DMS114 treated with DMSO at 0.1 percent for 48 hours (cell line): ENCODE measurements at regions not wholly inside any gene's neighbourhood (a gene's known extent, or its start where the extent isn't known, plus 50 kb on each side); places are given as distances from the start of the nearest gene placed in this dataset.

Experiments
- DNase-seq: peaks from one replicate; lab custom pipeline; 2025; ENCODE audit not compliant: unreplicated experiment; lab: John Stamatoyannopoulos, UW

DNA sequence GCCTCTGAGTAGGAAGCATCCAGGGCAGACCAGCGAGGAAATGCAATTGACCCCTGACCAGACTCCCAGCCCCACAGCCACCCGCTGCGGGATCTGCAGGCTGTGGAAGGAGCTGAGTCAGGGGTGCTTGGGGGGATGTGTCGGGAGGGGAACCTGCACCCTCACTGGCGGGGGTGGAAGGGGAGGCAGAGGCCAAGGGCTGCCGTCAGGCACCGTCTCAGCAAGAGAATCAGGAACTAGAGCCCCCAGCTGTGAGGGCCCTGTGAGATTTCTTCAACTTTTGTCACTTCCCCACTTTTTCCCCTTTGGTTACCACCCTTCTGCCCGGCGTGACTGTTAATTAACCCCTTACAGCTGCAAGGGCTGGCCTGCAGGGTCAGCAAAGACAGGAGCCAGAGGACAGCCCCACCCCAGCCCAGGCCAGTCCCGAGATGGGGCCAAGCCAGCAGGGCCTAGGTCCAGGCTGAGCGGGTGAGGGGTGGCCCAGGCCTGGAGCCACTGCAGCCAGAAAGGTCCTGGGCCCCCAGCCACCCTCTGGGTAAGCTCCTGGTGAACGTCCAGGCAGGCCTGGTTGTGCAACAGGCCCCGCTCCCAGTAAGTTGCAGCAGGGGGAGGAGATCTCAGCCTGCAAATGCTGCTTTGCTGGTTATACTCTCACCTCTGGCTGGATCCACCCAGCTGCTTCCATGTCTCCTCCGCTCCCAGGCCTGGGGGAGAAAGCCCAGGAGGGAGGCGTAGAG lies 147.0 kb upstream of the ID2 start:
- no peak for DNase-seq

DNA sequence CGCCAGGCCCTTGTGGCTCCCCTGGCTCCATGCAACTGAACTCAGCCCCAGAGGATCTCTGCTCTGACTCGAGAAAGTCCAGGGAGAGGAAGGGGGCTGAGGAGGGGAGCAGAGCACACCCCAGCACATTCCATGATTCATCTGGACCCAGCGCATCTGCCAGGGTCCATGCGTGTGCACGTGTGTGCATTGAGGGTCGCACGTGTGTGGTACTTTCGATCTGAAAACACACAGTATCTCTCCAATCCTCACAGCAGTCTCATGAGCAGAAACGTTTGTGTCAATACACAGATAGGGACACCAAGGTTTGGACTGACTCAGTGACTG lies 146.4 kb upstream of the ID2 start:
- no peak for DNase-seq

DNA sequence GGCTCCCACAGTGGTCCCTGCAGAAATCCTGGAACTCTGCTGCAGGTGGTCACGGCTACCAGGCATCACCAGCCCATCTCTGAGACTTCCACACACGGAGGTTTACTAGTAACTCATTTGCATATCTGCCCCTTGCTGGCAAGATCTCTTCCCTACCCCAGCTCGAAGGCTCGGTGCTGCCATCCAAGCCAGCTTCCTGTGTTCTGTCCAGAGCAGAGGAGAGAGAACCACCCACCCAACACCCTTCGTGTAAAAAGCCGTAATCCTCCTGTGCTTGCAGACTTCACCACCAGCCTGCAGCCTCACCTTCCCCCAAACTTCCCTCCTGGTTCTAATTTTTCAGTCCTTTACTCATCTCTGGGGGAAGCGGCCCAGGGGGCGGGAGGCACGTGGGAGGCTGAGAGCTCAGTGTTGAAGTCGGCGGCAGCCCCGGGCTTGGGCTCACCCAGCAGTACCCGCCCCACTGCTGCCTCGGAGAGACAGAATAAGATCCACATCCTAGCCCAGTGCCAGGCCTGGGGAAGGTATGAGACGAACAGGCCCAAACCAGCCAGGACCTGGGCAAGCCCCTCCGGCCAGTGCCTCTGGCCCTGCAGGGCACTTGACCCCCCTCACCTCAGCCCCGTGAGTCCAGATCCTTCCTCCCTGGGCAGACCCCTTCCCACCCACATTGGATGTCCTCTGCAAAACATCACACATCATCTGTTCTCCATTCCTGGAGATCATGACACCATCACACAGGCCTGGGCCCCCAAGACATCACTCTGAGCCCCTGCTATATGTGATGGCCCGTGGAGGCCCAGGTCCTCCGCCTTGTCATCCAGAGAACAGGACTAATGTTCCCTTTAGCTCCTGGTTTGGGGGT lies 145.8 kb upstream of the ID2 start:
- DNase-seq, result no peak

DNA sequence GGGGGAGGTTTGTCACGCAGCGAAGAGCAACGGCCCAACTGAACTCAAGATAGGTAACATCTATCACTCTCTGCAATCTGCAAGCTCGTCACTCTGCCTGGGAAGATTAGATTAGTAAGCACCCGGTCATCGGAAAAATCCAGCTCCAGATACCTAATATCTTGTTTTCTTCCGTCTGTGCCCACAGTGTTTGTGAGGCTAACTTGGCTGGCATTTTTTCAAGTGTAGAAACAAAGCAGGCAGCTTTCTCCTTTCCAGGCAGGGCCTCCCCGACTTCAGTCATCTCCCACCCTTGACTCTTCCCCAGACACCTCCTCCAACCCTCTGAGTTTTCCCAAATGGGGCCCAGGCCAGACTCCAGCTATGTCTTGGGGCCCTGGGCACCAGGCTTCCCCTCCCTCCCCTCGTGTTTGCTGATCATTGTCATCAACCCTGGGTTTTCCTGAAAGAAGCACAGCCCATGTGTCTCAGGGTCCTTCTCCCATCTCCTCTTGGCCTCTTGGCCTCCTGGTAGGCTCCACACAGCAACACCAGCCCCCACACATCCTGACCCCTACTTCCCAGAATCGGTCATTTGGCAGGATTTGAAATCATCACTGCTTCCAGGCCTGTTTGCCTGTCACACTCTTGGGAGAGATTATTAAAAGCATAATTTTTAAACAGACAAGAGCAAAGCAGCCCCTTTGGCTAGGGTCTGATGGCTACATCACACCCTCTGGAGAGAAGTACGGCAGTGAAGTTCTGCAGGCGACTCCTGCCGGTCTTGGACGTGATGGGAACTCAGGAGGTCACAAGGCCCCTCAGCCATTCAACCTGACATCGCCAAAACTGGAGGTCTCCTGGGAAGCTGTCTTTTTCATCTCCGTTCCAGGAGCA lies 144.9 kb upstream of the ID2 start:
- DNase-seq, result no peak

DNA sequence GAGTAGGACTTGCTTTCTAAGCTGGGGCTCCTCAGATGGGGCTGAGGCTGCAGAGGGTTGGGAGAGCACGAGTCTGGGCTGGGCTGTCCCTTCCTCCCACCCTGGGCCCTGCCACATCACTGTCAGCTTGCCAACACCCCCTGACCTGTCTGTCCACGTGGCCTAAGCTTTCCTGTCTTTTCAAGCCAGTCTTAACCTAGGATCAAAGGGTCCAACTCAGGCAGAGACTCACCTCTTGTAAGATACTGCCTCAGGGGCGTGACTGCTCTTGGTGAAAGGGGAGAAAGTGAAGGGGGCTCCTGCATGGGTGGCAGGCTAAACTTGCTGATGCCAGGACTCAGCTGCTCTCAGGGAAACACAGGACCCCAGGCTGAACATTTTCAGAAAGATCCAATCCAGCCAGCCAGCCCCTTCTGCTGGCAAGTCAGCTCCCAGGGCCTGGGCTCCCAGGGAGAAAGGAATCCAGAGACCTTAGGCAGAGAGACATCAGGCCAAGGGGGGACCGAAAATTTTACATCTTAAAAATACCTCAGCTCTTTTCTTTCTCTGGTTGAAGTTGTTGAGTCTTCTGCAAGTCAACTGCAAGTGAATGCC lies 144.2 kb upstream of the ID2 start:
- DNase-seq, result no peak

DNA sequence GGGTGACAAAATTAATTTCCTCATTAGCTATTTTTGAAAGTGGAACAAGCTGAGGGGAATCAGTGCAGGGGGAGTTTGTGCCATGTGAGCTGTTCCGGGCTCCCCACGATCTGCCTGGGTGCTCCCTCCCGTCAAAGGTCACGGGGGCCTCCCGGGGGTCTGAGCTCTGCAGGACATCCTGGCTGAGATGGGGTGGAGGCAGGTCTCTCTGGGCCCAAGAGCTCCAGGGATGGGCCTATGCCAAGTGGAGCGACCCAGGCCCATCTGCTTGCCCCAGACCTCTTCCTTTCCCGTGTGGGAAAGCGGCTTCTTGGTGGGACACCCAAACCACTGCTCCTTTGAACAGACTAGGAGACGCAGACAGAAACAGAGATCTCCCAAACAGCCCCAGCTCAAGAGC lies 143.3 kb upstream of the ID2 start:
- DNase-seq, result no peak

DNA sequence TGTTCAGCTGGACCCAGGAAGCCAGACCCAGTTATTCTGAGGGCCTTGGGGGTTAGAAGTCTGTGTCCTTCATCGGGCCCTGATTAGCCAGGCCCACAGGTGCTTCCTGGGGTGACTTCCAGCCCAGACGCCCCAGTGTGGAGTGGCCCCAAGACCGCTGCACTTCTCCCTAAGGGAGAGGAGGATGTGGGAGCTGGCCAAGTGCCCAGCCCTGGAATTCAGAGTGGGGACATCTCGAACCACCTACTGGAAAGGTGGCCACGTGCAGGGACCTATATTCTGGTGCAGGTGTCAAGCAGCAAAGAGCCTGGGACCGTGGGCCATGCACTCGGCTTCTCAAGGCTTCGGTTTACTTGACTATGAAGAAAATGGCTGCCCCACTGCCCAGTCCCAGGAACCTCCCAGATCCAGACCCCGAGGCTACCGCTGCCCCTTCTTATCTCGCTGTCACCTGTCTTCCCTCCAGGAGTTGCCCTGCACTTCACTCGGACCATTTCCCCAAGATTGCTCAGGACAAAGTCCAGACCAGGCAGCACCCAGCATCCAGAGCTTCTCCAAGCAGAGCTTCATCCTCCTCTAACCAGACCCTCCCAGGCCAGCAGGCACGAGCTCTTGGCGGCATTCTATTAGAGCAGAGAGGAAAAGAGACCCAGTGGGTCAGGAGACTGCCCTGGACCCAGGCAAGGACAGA lies 142.8 kb upstream of the ID2 start:
- DNase-seq, result no peak

DNA sequence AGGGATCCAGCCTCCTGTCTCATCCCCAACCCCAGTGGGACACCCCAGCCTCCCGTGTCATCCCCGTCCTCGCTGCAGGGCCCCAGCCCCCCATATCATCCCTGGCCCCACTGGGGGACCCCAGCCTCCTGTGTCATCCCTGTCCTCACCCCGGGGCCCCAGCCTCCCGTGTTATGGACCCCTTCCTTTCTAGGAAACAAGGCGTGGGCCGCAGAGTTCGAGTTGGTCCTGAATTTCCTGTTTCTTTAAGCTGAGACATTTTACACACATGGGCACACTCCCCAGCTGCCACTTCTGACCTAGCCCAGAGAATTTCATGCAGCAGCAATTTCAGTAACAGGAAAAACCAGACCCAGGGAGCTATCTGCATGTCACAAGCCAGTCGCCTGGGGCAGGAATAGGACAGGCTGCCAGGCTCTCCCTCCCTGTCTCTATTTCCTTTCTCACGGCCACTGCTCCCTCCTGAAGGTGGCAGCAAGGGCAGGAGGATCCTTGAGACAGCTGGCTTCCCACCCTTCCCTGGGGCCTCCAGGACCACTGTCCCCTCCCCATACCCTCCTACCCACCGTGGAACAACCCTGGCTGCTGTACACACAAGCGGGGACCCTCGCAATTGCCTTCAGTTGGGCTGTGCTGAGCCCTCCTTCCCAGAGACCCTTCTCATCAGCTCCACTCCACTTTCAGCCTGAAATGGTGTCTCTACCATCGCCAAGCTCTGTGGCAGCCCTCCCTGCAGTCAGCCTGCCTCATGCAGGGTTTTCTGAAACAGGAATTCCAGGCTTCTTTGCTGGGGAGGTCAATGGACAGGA lies 141.9 kb upstream of the ID2 start:
- DNase-seq, result no peak

DNA sequence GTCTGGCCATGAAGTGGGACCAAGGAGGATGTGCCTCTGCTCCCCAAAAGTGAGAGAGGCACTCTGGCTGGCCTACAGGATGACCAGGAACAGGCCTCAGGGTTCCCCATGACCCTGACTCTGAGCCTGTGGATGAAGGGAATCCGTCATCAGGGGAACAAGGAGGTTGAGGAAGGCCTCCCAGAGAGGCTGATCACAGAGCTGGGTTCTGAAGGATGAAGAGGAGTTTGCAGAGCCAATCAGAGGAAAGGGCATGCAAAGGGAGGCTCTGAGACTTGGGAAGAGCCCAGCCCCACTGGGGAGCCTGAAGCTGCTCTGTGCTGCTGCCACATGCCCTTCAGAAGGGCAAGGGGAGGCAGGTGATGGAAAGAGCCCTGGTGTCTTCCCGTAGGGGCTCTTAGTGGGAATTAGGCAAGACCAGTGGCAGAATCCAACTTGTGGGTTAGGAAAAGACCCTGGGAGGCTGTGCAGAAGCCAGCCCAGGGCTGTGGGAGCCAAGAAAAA lies 141.3 kb upstream of the ID2 start:
- DNase-seq, result no peak

DNA sequence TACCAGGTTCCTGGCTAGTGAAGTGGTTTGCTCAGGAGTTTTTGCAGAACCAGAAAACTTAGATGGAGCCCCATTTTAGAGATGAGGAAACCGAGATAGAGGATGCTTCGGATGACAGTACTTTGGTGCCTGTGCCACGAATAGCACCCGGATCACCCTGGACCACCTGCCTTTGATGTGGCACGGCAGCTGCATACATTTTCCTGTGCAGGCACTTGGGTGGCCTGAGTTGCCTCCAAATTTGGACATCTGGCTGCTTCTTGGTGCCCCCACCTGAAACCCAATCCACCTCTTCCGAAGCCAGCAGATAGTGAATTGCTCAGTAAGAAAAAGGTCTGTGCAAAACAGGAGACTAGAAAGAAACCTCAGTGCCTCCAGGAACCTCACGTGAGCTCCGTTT lies 140.6 kb upstream of the ID2 start:
- DNase-seq, result no peak

DNA sequence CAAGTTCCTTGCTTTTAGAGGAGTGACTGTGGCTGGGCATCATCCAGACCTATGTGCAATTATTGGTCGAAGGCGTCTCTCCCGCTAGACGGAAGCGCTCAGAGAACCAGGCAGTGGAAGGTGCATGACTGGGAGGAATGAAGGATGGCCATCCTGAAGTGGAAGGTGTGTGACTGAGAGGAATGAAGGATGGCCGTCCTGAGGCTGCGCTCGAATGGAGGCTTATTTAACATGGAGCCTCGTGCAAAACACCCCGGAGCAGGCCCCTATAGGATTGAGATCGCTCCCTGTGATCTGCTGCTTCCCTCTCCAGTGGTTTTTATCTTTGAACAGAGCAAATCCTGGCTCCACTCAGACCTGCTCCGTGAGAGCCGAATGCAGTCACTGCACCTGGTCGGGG lies 140.2 kb upstream of the ID2 start:
- no peak for DNase-seq

DNA sequence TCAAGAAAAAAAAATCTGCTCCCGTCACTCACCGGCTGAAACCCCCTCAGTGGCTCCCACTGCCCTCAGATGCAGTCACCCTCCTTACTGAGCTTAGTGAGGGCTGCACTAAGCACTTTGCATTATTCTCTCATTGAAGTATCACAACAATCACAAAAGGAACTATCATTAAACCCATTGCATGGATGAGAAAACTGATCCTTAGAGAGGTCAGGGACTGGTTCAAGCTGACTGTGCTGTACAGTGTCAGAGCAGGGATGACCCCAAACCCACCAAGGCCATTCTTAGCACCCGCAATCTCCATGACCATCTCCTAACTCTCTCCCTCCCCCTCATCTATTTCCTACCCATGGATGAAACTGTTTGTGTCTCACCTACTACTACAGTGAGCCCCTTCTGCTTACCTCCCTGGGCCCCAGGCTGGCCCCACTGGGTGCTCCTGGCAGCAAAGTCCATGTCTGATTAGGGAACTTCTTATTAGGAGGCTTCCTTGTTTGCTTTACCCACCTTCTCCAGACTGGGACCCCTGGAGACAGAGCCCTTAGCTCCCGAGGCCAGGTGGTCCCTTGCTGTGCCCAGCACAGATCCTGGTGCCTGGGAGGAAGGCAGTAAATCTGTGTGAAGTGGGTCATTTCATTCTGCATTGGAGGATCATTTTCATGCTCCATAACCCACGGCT lies 139.3 kb upstream of the ID2 start:
- no peak for DNase-seq

DNA sequence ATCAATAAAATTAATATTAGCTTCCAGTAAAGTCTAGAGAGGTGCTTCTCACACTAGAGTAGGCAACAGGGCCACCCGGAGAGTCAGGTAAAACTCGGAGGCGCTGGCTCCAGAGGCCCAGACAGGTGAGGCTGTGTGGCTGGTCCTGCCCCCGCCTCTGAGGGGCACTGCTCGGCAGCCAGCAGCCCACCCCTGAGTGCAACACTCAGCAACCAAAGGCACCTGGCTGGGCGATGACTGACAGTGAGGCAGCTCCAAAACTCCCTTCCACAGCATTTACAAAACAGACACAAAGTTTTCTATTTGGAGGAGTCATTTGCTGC lies 138.8 kb upstream of the ID2 start:
- no peak for DNase-seq

DNA sequence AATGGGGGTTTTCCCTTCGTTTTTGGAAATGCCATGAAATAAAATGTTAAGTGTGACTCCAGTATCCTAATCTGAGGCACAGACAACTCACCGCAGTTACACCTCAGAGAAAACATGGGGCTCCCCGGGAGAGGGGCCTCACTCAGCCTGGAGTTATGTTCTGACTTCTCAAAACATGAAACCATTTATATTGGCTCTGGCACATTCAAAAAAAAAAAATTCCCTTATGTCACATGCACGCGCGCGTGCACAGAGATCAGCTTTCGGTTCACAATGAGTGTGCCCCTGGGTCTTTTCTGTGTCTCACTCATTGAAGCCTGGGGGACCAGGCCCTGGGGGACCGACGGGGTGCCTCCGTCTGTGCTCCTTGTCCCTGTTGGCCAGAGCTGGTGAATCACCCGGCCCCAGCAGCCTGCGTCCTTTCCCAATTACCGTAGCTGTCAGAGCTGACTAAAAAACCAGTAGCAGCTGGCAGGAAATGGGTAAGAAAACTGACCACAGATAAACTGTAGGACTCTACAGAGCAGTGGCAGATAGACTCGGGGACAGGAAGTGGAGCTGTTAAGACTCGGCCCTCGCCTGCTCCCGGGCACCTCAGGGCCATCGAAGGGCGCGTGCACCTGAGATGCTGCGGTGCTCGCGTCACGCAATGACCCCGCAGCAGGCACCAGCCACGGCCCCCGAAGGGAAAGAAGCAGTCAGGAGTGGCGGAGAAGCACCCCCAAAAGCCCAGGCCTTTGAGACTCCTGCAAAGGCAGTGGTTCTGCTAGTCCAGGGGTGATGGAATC lies 138.3 kb upstream of the ID2 start:
- no peak for DNase-seq

DNA sequence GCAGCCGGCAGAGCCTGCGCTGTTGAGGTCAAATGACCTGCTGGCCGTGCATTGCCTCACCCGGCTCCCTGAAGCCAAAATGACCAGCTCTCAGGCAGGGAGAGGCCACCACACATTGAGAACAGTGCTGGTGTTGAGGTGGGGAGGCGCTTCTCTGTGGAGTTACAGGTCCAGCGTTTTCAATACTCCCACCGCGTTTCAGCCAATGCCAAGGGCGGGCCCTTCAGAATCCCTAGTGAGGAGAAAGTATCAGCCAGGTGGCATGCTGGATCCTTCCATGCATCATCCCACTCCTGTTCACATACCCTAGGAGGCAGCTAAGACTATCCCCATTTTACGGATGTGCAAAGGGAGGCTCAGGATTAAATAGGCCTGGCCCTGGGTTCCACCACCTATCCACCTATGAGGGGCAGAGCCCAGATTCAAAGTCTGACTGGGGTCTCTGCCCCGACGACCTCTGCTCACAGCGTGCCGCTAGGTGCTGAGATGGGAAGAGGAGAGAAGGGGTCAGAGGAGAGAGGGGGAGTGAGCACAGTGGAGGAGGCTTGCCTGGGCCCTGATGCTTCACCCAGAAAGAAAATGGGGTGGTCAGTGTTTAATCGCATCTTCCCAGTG lies 137.6 kb upstream of the ID2 start:
- DNase-seq, result no peak

DNA sequence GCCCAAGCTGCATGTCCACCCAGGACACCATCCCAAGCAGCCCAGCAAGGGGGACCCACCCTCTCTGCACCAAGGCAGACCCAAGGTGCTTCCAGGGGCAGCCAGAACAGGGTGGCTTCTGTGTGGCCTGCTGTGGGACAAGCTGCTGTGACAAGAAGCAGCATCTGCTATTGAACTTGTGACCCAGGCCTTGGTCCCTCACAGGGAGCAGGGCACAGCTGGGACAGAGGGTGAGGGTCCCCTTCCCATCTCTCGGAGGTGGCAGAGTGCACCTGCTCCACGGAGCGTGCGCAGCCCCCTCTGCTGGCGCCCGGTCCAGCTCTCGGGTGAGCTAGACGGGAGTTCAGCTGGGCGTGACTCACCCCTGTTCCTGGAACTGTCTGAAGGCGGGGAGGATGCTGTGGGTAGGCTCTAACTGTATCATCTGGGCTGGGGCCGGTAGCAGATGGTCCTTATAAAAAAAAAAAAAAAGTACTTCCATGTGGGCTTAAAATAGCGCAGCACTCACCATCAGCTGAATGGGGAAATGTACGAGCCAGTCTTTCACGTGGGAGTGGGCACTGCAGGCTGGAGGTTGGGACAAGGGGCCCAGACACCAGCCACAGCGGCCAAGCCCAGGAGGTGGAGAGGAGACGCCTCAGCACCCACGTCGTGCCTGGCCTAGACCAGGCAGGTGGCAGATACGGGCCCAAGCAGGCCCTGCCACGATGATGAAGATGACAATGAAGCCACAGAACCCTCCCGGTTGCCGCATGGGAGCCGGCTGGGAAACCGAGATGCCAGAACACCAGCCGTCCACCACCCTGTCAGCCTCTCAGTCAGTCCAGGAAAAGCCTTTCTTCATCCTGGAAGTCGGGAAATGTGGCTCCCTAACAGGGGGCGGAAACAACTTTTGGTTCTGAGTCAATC lies 136.8 kb upstream of the ID2 start:
- no peak for DNase-seq
